Bronchial epithelial cell (primary cell): ENCODE measurements at regions not wholly inside any gene's neighbourhood (a gene's known extent, or its start where the extent isn't known, plus 50 kb on each side); places are given as distances from the start of the nearest gene placed in this dataset.

Source experiments
- DNase-seq: peaks from one replicate; pipeline ENCODE4 v3.0.0-alpha.2; 2010; ENCODE audit warnings: low read depth
- FAIRE-seq: peaks from 2 replicates; lab custom pipeline; 2011; peaks lifted over from hg19 to GRCh38; lab: Jason Lieb, UNC
- H3K27me3 ChIP-seq: 2 replicates; pipeline ENCODE4 v1.5.1; 2011; ENCODE audit warnings: low read length; ENCODE audit not compliant: control insufficient read depth, insufficient read depth
- H3K36me3 ChIP-seq: 2 replicates; pipeline ENCODE4 v1.5.1; 2011; ENCODE audit warnings: low read length; ENCODE audit not compliant: control insufficient read depth, insufficient read depth
- H3K4me3 ChIP-seq: 2 replicates; pipeline ENCODE4 v1.5.1; 2011; ENCODE audit warnings: mild to moderate bottlenecking, low read depth, low read length, control low read depth
- CTCF ChIP-seq: IDR thresholded peaks from 2 replicates; pipeline ENCODE4 v1.5.1; 2011; ENCODE audit warnings: mild to moderate bottlenecking, moderate library complexity, low read length, control low read depth, inconsistent platforms; ENCODE audit not compliant: insufficient read depth, severe bottlenecking

GRCh38 chr4:60019180-60019579, 1180.9 kb upstream of the ADGRL3 start:
- DNase-seq (no peak), FAIRE-seq (no peak)
- no peak overlapping the region for H3K4me3 ChIP-seq
- H3K36me3 ChIP-seq: no peaks in the 10 kb centered on the region
- no peaks in the 10 kb centered on the region for H3K27me3 ChIP-seq
- TF ChIP-seq CTCF: no peak

GRCh38 chr4:60019946-60020345, 1180.2 kb upstream of the ADGRL3 start:
- FAIRE-seq: no peak
- H3K4me3 ChIP-seq: no peak overlapping the region

GRCh38 chr4:60020389-60020788, 1179.7 kb upstream of the ADGRL3 start:
- TF ChIP-seq CTCF: no peak
- no peak for DNase-seq
- Histone ChIP-seq H3K36me3 (no peaks in the 10 kb centered on the region), H3K4me3 (no peak overlapping the region), H3K27me3 (no peaks in the 10 kb centered on the region)
- FAIRE-seq: no peak

More at GRCh38 chr4:60019946-60020345, 1180.2 kb upstream of the ADGRL3 start:
- H3K27me3 ChIP-seq: no peaks in the 10 kb centered on the region
- DNase-seq: no peak
- no peak for TF ChIP-seq CTCF
- no peaks in the 10 kb centered on the region for H3K36me3 ChIP-seq

GRCh38 chr4:60033826-60034225, 1166.3 kb upstream of the ADGRL3 start:
- Histone ChIP-seq H3K4me3 (no peak overlapping the region), H3K36me3 (no peaks in the 10 kb centered on the region), H3K27me3 (no peaks in the 10 kb centered on the region)
- TF ChIP-seq CTCF: no peak
- no peak for DNase-seq
- no peak for FAIRE-seq

- FAIRE-seq (no peak), DNase-seq (no peak)
- no peak overlapping the region for H3K4me3 ChIP-seq
- no peak for TF ChIP-seq CTCF
- no peaks in the 10 kb centered on the region for H3K36me3 ChIP-seq
- no peaks in the 10 kb centered on the region for H3K27me3 ChIP-seq
Measured at GRCh38 chr4:60034361-60034760, 1165.8 kb upstream of the ADGRL3 start.

GRCh38 chr4:60039908-60040307, 1160.2 kb upstream of the ADGRL3 start:
- FAIRE-seq (no peak), DNase-seq (peak; percentile 7)

More at GRCh38 chr4:60039908-60040307, 1160.2 kb upstream of the ADGRL3 start:
- H3K27me3 ChIP-seq: no peaks in the 10 kb centered on the region
- H3K4me3 ChIP-seq: no peak overlapping the region
- H3K36me3 ChIP-seq: no peaks in the 10 kb centered on the region
- no peak for TF ChIP-seq CTCF
